ENCODE measurements at regions not wholly inside any gene's neighbourhood (a gene's known extent, or its start where the extent isn't known, plus 50 kb on each side); places are given as distances from the start of the nearest gene placed in this dataset.

- Histone ChIP-seq H3K14ac (ENCODE audit: low read length in 2 of 2) (no peak overlapping the region), H2BK5ac (ENCODE audit: low read depth, low read length, poor library complexity, severe bottlenecking) (no peak overlapping the region), H3K23ac (ENCODE audit: low read length in 2 of 2) (no peak overlapping the region), H3K4ac (ENCODE audit: low read depth in 1 of 2, low read length in 2 of 2) (no peak overlapping the region), H3K9ac (ENCODE audit: low read length) (no peak overlapping the region), H2BK15ac (ENCODE audit: low read depth, poor library complexity, severe bottlenecking) (no peak overlapping the region), H4K91ac (ENCODE audit: low read length) (no peak overlapping the region), H3K18ac (ENCODE audit: low read depth in 1 of 2, low read length in 2 of 2) (peak overlapping the region in 1 of 2 experiments; percentile 38), H2AK5ac (ENCODE audit: low read length, severe bottlenecking) (no peak overlapping the region), H2BK12ac (ENCODE audit: low read length in 2 of 2) (no peak overlapping the region), H3K36me3 (ENCODE audit: control insufficient read depth in 1 of 2, insufficient read depth in 2 of 2, low read depth in 1 of 2, low read length in 2 of 2) (no peaks in the 10 kb centered on the region), H3K4me1 (ENCODE audit: control insufficient read depth, insufficient read depth, low read depth, low read length) (peaks cover 5% of the 10 kb centered on the region), H4K8ac (ENCODE audit: low read length) (no peak overlapping the region), H3K27ac (ENCODE audit: low read length, poor library complexity, severe bottlenecking) (no peak overlapping the region), H2AFZ (ENCODE audit: low read depth, low read length) (no peak overlapping the region), H3K9me3 (ENCODE audit: control insufficient read depth, low read length) (no peaks in the 10 kb centered on the region), H2BK120ac (ENCODE audit: low read depth, low read length) (no peak overlapping the region), H3K79me1 (replicated peaks; ENCODE audit: low read length, poor library complexity, severe bottlenecking) (no peaks in the 10 kb centered on the region), H3K4me3 (ENCODE audit: insufficient read depth in 1 of 2, low read depth in 1 of 2, low read length in 2 of 2) (no peak overlapping the region), H3K27me3 (ENCODE audit: control insufficient read depth in 1 of 2, insufficient read depth in 1 of 2, low read length in 2 of 2) (no peaks in the 10 kb centered on the region), H3K4me2 (ENCODE audit: low read length, poor library complexity, severe bottlenecking) (no peak overlapping the region)
- no peak for DNase-seq
- WGBS = 83% methylated on average over 2 of the region's 3 CpGs
Observed at GRCh38 chr18:44036501-44036900, 644.2 kb upstream of the SETBP1 start.

- no peak overlapping the region for H2BK12ac ChIP-seq (ENCODE audit: low read length in 2 of 2)
Observed at GRCh38 chr18:44039216-44039615, 641.5 kb upstream of the SETBP1 start.

GRCh38 chr18:44039826-44040225 lies 640.9 kb upstream of the SETBP1 start:
- Histone ChIP-seq H2AFZ (ENCODE audit: low read depth, low read length) (no peak overlapping the region), H2BK120ac (ENCODE audit: low read depth, low read length) (no peak overlapping the region), H4K91ac (ENCODE audit: low read length) (no peak overlapping the region), H2BK15ac (ENCODE audit: low read depth, poor library complexity, severe bottlenecking) (no peak overlapping the region), H3K9ac (ENCODE audit: low read length) (no peak overlapping the region), H3K27ac (ENCODE audit: low read length, poor library complexity, severe bottlenecking) (no peak overlapping the region), H2AK5ac (ENCODE audit: low read length, severe bottlenecking) (no peak overlapping the region), H3K4ac (ENCODE audit: low read depth in 1 of 2, low read length in 2 of 2) (no peak overlapping the region), H3K18ac (ENCODE audit: low read depth in 1 of 2, low read length in 2 of 2) (no peak overlapping the region), H2BK5ac (ENCODE audit: low read depth, low read length, poor library complexity, severe bottlenecking) (no peak overlapping the region), H2BK12ac (ENCODE audit: low read length in 2 of 2) (no peak overlapping the region), H3K23ac (ENCODE audit: low read length in 2 of 2) (no peak overlapping the region), H3K27me3 (ENCODE audit: control insufficient read depth in 1 of 2, insufficient read depth in 1 of 2, low read length in 2 of 2) (no peaks in the 10 kb centered on the region), H3K79me1 (replicated peaks; ENCODE audit: low read length, poor library complexity, severe bottlenecking) (no peaks in the 10 kb centered on the region), H3K36me3 (ENCODE audit: control insufficient read depth in 1 of 2, insufficient read depth in 2 of 2, low read depth in 1 of 2, low read length in 2 of 2) (no peaks in the 10 kb centered on the region), H3K4me2 (ENCODE audit: low read length, poor library complexity, severe bottlenecking) (no peak overlapping the region), H3K4me3 (ENCODE audit: insufficient read depth in 1 of 2, low read depth in 1 of 2, low read length in 2 of 2) (no peak overlapping the region), H3K4me1 (ENCODE audit: control insufficient read depth, insufficient read depth, low read depth, low read length) (no peaks in the 10 kb centered on the region), H3K9me3 (ENCODE audit: control insufficient read depth, low read length) (no peaks in the 10 kb centered on the region), H4K8ac (ENCODE audit: low read length) (no peak overlapping the region), H3K14ac (ENCODE audit: low read length in 2 of 2) (no peak overlapping the region)
- WGBS = no CpG with 5 or more reads among the region's 1 CpG
- peak; percentile 28 for DNase-seq

More at GRCh38 chr18:44039216-44039615, 641.5 kb upstream of the SETBP1 start:
- no peaks in the 10 kb centered on the region for H3K27me3 ChIP-seq (ENCODE audit: control insufficient read depth in 1 of 2, insufficient read depth in 1 of 2, low read length in 2 of 2)
- H3K36me3 ChIP-seq (ENCODE audit: control insufficient read depth in 1 of 2, insufficient read depth in 2 of 2, low read depth in 1 of 2, low read length in 2 of 2) = no peaks in the 10 kb centered on the region
- no peak overlapping the region for H2BK15ac ChIP-seq (ENCODE audit: low read depth, poor library complexity, severe bottlenecking)
- no peak overlapping the region for H3K23ac ChIP-seq (ENCODE audit: low read length in 2 of 2)
- no peaks in the 10 kb centered on the region for H3K9me3 ChIP-seq (ENCODE audit: control insufficient read depth, low read length)
- H2AK5ac ChIP-seq (ENCODE audit: low read length, severe bottlenecking) = no peak overlapping the region
- no CpG with 5 or more reads among the region's 2 CpGs for WGBS
- no peak overlapping the region for H3K4ac ChIP-seq (ENCODE audit: low read depth in 1 of 2, low read length in 2 of 2)
- no peak overlapping the region for H3K18ac ChIP-seq (ENCODE audit: low read depth in 1 of 2, low read length in 2 of 2)
- peak; percentile 74 for DNase-seq
- no peak overlapping the region for H4K91ac ChIP-seq (ENCODE audit: low read length)
- no peak overlapping the region for H4K8ac ChIP-seq (ENCODE audit: low read length)
- H2BK5ac ChIP-seq (ENCODE audit: low read depth, low read length, poor library complexity, severe bottlenecking) = no peak overlapping the region
- H3K9ac ChIP-seq (ENCODE audit: low read length) = no peak overlapping the region
- no peak overlapping the region for H2AFZ ChIP-seq (ENCODE audit: low read depth, low read length)
- H3K4me1 ChIP-seq (ENCODE audit: control insufficient read depth, insufficient read depth, low read depth, low read length) = no peaks in the 10 kb centered on the region
- no peak overlapping the region for H3K27ac ChIP-seq (ENCODE audit: low read length, poor library complexity, severe bottlenecking)
- no peaks in the 10 kb centered on the region for H3K79me1 ChIP-seq (replicated peaks; ENCODE audit: low read length, poor library complexity, severe bottlenecking)
- no peak overlapping the region for H2BK120ac ChIP-seq (ENCODE audit: low read depth, low read length)
- no peak overlapping the region for H3K14ac ChIP-seq (ENCODE audit: low read length in 2 of 2)
- H3K4me3 ChIP-seq (ENCODE audit: insufficient read depth in 1 of 2, low read depth in 1 of 2, low read length in 2 of 2) = no peak overlapping the region
- no peak overlapping the region for H3K4me2 ChIP-seq (ENCODE audit: low read length, poor library complexity, severe bottlenecking)

GRCh38 chr18:44041553-44041952 lies 639.1 kb upstream of the SETBP1 start:
- Histone ChIP-seq H4K91ac (ENCODE audit: low read length) (no peak overlapping the region), H2BK5ac (ENCODE audit: low read depth, low read length, poor library complexity, severe bottlenecking) (no peak overlapping the region), H3K36me3 (ENCODE audit: control insufficient read depth in 1 of 2, insufficient read depth in 2 of 2, low read depth in 1 of 2, low read length in 2 of 2) (no peaks in the 10 kb centered on the region), H3K4me1 (ENCODE audit: control insufficient read depth, insufficient read depth, low read depth, low read length) (no peaks in the 10 kb centered on the region), H3K9me3 (ENCODE audit: control insufficient read depth, low read length) (no peaks in the 10 kb centered on the region), H3K9ac (ENCODE audit: low read length) (no peak overlapping the region), H3K79me1 (replicated peaks; ENCODE audit: low read length, poor library complexity, severe bottlenecking) (no peaks in the 10 kb centered on the region), H3K18ac (ENCODE audit: low read depth in 1 of 2, low read length in 2 of 2) (no peak overlapping the region), H3K14ac (ENCODE audit: low read length in 2 of 2) (no peak overlapping the region), H3K23ac (ENCODE audit: low read length in 2 of 2) (no peak overlapping the region), H3K4me2 (ENCODE audit: low read length, poor library complexity, severe bottlenecking) (no peak overlapping the region), H2BK120ac (ENCODE audit: low read depth, low read length) (no peak overlapping the region), H2AFZ (ENCODE audit: low read depth, low read length) (no peak overlapping the region), H3K4ac (ENCODE audit: low read depth in 1 of 2, low read length in 2 of 2) (no peak overlapping the region), H3K27ac (ENCODE audit: low read length, poor library complexity, severe bottlenecking) (no peak overlapping the region), H3K4me3 (ENCODE audit: insufficient read depth in 1 of 2, low read depth in 1 of 2, low read length in 2 of 2) (no peak overlapping the region), H3K27me3 (ENCODE audit: control insufficient read depth in 1 of 2, insufficient read depth in 1 of 2, low read length in 2 of 2) (no peaks in the 10 kb centered on the region), H4K8ac (ENCODE audit: low read length) (no peak overlapping the region), H2BK15ac (ENCODE audit: low read depth, poor library complexity, severe bottlenecking) (no peak overlapping the region), H2AK5ac (ENCODE audit: low read length, severe bottlenecking) (no peak overlapping the region), H2BK12ac (ENCODE audit: low read length in 2 of 2) (no peak overlapping the region)
- WGBS = 100% methylated on average over 1 of the region's 3 CpGs
- no peak for DNase-seq
